Heart left ventricle (tissue), 16 donors: ENCODE measurements at regions not wholly inside any gene's neighbourhood (a gene's known extent, or its start where the extent isn't known, plus 50 kb on each side); places are given as distances from the start of the nearest gene placed in this dataset.

Source experiments
- ATAC-seq, 4 donors: fragments of 200-7000 bp; cut with Tn5 transposase; one replicate each; pipeline ENCODE4 v1.9.1; 2020 to 2022; ENCODE audit warnings: moderate library complexity in 4 of 4, mild to moderate bottlenecking in 3 of 4, moderate number of reproducible peaks in 1 of 4
- DNase-seq, 5 donors: peaks; one replicate each; pipeline ENCODE4 v3.0.0-alpha.2; 2020
- H3K27ac ChIP-seq, 12 donors: fragments of 200-600 bp; sonication (generic) in 4 of 12; one replicate each; pipeline versions ENCODE4 v1.5.0 to v1.8.0; 2016 to 2022; ENCODE audit warnings: mild to moderate bottlenecking in 2 of 12
- H3K27me3 ChIP-seq, 9 donors: fragments of 200-600 bp; sonication (generic) in 2 of 9; one replicate each; pipeline versions ENCODE4 v1.5.1 to v1.8.0; 2016 to 2022; ENCODE audit warnings: mild to moderate bottlenecking in 3 of 9
- H3K36me3 ChIP-seq, 9 donors: fragments of 200-600 bp; sonication (generic) in 2 of 9; one replicate each; pipeline versions ENCODE4 v1.5.0 to v1.8.0; 2018 to 2022; ENCODE audit warnings: mild to moderate bottlenecking in 2 of 9
- H3K4me1 ChIP-seq, 12 donors: fragments of 200-600 bp; sonication (generic) in 4 of 12; one replicate each; pipeline versions ENCODE4 v1.5.0 to v1.8.0; 2016 to 2022; ENCODE audit warnings: mild to moderate bottlenecking in 3 of 12
- H3K4me3 ChIP-seq, 12 donors: fragments of 200-600 bp; sonication (generic) in 4 of 12; one replicate each; pipeline versions ENCODE4 v1.5.0 to v1.8.0; 2017 to 2022; ENCODE audit warnings: mild to moderate bottlenecking in 9 of 12, moderate library complexity in 4 of 12
- H3K9me3 ChIP-seq, 12 donors: fragments of 200-600 bp; sonication (generic) in 4 of 12; one replicate each; pipeline versions ENCODE4 v1.5.0 to v1.8.0; 2016 to 2022; ENCODE audit warnings: mild to moderate bottlenecking in 1 of 12
- CTCF ChIP-seq, 12 donors: fragments of 200-600 bp; sonication (generic) in 4 of 12; IDR thresholded peaks; one replicate each; pipeline versions ENCODE4 v1.5.0 to v1.8.0; 2018 to 2022; ENCODE audit warnings: antibody characterized with exemption in 12 of 12, mild to moderate bottlenecking in 5 of 12
- POLR2A ChIP-seq, 2 donors: fragments of 450-650 bp; IDR thresholded peaks; one replicate each; pipeline ENCODE4 v1.6.1; 2017; ENCODE audit warnings: antibody characterized with exemption in 2 of 2, mild to moderate bottlenecking in 2 of 2, moderate library complexity in 2 of 2
- WGBS, 4 donors: extraction: QIAGEN DNeasy Blood & Tissue Kit in 2 of 4; methylation state at CpG; one replicate each; pipeline versions ENCODE4 v1.1.5 to v1.1.7; 2013 to 2018; 5-methylcytosine and 5-hydroxymethylcytosine counted together
- intact Hi-C, 10 donors: fragments of 100-400 bp; cut with DNase I; formaldehyde crosslinking; loops; one replicate each; pipeline versions ENCODE4 v1.11.1 to v1.14.2; 2022
- donor health status: ischemic (EF 13 %, LVEDD 7.1; RV severe dilation, severe dysfunction).
- donor health status: healthy with polysubstance abuse.
- donor health status: DM: no; HTN: yes; CAD: no.
- donor health status: DM: no; HTN: no; CAD: no.
- donor health status: ischemic (EF 25% LVEDD 6.9; RV normal size, moderate dysfunction).
- donor health status: ischemic (EF 25% LVEDD 5.7; RV mildly dilated, moderate dysfunction).
- donor health status: healthy.
- donor health status: DM: yes; HTN: yes; CAD: no.
- donor health status: ischemic (EF 35%, LVEDD 5.7; RV mildly dilated, moderate dysfunction).
- donor health status: nonischemic (EF 11% LVEDD 7.7; RV severe dilation, severe dysfunction).
- donor health status: DM: yes; HTN: yes; CAD: no.
- donor health status: PGD.
- donor health status: ischemic (EF 29% LVEDD 5.4; RV normal size, mild dysfunction).
- donor health status: nonischemic (EF 23%, LVEDD 6.1; RV moderate dilation, normal function).

GRCh38 chr4:108342325-108342970 is 173.7 kb upstream of the LEF1 start:
- TF ChIP-seq POLR2A (IDR thresholded peaks at IDR 0.05): no peak
- no peak for TF ChIP-seq CTCF (IDR thresholded peaks at IDR 0.05)
- intact Hi-C loops: no loop called here
- WGBS, 4 donors: 65 to 85% (median 81%) methylated on average over 3 of the region's 3 CpGs

GRCh38 chr4:108337923-108338322 is 169.2 kb upstream of the LEF1 start:
- WGBS, 4 donors: 29 to 52% (median 41%) methylated on average over 1 of the region's 1 CpG
- H3K27ac ChIP-seq: no peak overlapping the region
- DNase-seq: no peak
- no peaks in the 10 kb centered on the region for H3K36me3 ChIP-seq
- H3K4me1 ChIP-seq: peaks cover 0 to 16% (median 7%) of the 10 kb centered on the region in 12 donors
- intact Hi-C loops: no loop called here
- ATAC-seq: peak in 1 of 4 donors; percentile 44
- H3K27me3 ChIP-seq: peaks cover 0 to 4% (median 0%) of the 10 kb centered on the region in 9 donors
- no peak overlapping the region for H3K4me3 ChIP-seq
- no peak for TF ChIP-seq CTCF (IDR thresholded peaks at IDR 0.05)
- TF ChIP-seq POLR2A (IDR thresholded peaks at IDR 0.05): no peak
- H3K9me3 ChIP-seq: no peaks in the 10 kb centered on the region

More at GRCh38 chr4:108342325-108342970, 173.7 kb upstream of the LEF1 start:
- Histone ChIP-seq H3K4me3 (no peak overlapping the region), H3K9me3 (no peaks in the 10 kb centered on the region), H3K27me3 (no peaks in the 10 kb centered on the region), H3K27ac (no peak overlapping the region), H3K36me3 (no peaks in the 10 kb centered on the region), H3K4me1 (peaks cover 0 to 16% (median 7%) of the 10 kb centered on the region in 12 donors)
- ATAC-seq (no peak), DNase-seq (no peak)

GRCh38 chr4:108336076-108336475 is 167.3 kb upstream of the LEF1 start:
- Histone ChIP-seq H3K4me1 (peaks cover 0 to 16% (median 7%) of the 10 kb centered on the region in 12 donors), H3K4me3 (no peak overlapping the region), H3K27me3 (peaks cover 0 to 4% (median 0%) of the 10 kb centered on the region in 9 donors), H3K36me3 (no peaks in the 10 kb centered on the region), H3K27ac (no peak overlapping the region), H3K9me3 (no peaks in the 10 kb centered on the region)
- ATAC-seq (no peak), DNase-seq (no peak)
- no peak for TF ChIP-seq POLR2A (IDR thresholded peaks at IDR 0.05)
- TF ChIP-seq CTCF (IDR thresholded peaks at IDR 0.05): no peak
- intact Hi-C loops: no loop called here

- Histone ChIP-seq H3K36me3 (no peaks in the 10 kb centered on the region), H3K27ac (no peak overlapping the region), H3K9me3 (no peaks in the 10 kb centered on the region), H3K4me3 (no peak overlapping the region), H3K4me1 (peaks cover 0 to 16% (median 7%) of the 10 kb centered on the region in 12 donors), H3K27me3 (peaks cover 0 to 4% (median 0%) of the 10 kb centered on the region in 9 donors)
- intact Hi-C loops: no loop called here
- no peak for ATAC-seq
- WGBS, 4 donors: 76 to 85% (median 82%) methylated on average over 7 of the region's 7 CpGs
- DNase-seq: no peak
- TF ChIP-seq CTCF (IDR thresholded peaks at IDR 0.05): no peak
- TF ChIP-seq POLR2A (IDR thresholded peaks at IDR 0.05): no peak
These were observed 166.3 kb upstream of the LEF1 start for GRCh38 chr4:108335081-108335480.
